HepG2 (cell line): ENCODE measurements at regions not wholly inside any gene's neighbourhood (a gene's known extent, or its start where the extent isn't known, plus 50 kb on each side); places are given as distances from the start of the nearest gene placed in this dataset.
A peak's percentile ranks its signal among the peaks of the same experiment; 100 is the strongest.

ENCODE experiments used
- ELF1 ChIP-seq: sonication (generic); formaldehyde crosslinking; IDR thresholded peaks from 2 replicates; pipeline ENCODE4 v1.4.0; 2020; ENCODE audit warnings: missing genetic modification reagents
- FOXP4 ChIP-seq: sonication (generic); formaldehyde crosslinking; IDR thresholded peaks from 2 replicates; pipeline ENCODE4 v1.4.0; 2020; ENCODE audit warnings: missing genetic modification reagents
- HNRNPH1 ChIP-seq: fragments of 200-400 bp; formaldehyde crosslinking; optimal IDR thresholded peaks from 2 replicates; pipeline ENCODE3; 2017; ENCODE audit warnings: mild to moderate bottlenecking, low read depth, low read length
- MAF1 ChIP-seq: sonication (generic); formaldehyde crosslinking; IDR thresholded peaks from 2 replicates; pipeline ENCODE4 v1.5.0; 2020; ENCODE audit warnings: missing genetic modification reagents, borderline replicate concordance
- MAFK ChIP-seq, 2 experiments: IDR thresholded peaks in 1 of 2; conservative IDR thresholded peaks in 1 of 2; 2 replicates each; pipeline ENCODE4 v1.6.1; 2011; ENCODE audit warnings: improper control_type of control experiment in 2 of 2, low read length in 2 of 2
- MBD4 ChIP-seq: IDR thresholded peaks from 2 replicates; pipeline ENCODE4 v1.6.1; 2012; ENCODE audit warnings: low read length, inconsistent platforms, borderline replicate concordance
- NFE2 ChIP-seq: sonication (generic); formaldehyde crosslinking; IDR thresholded peaks from 2 replicates; pipeline ENCODE4 v1.4.0; 2020; ENCODE audit warnings: missing genetic modification reagents
- NFKBIZ ChIP-seq: IDR thresholded peaks from 2 replicates; pipeline ENCODE4 v1.6.1; 2018; ENCODE audit warnings: missing genetic modification reagents, missing compliant biosample characterization
- PATZ1 ChIP-seq: sonication (generic); formaldehyde crosslinking; IDR thresholded peaks from 2 replicates; pipeline ENCODE4 v1.4.0; 2020; ENCODE audit warnings: missing genetic modification reagents
- PHF5A ChIP-seq: IDR thresholded peaks from one replicate; pipeline ENCODE4 v1.6.1; 2018; ENCODE audit warnings: low read depth, missing genetic modification reagents; ENCODE audit not compliant: unreplicated experiment
- REST ChIP-seq, 2 experiments: IDR thresholded peaks; 2 replicates each; pipeline ENCODE4 v1.6.1; 2011 to 2012; ENCODE audit warnings: low read length in 2 of 2, borderline replicate concordance in 1 of 2, low read depth in 1 of 2, mild to moderate bottlenecking in 1 of 2, moderate library complexity in 1 of 2
- TIGD3 ChIP-seq: sonication (generic); formaldehyde crosslinking; IDR thresholded peaks from 2 replicates; pipeline ENCODE4 v1.5.1; 2020; ENCODE audit warnings: mild to moderate bottlenecking, missing genetic modification reagents, borderline replicate concordance
- ZBTB7A ChIP-seq: sonication (generic); formaldehyde crosslinking; IDR thresholded peaks from 2 replicates; pipeline ENCODE4 v1.8.0; 2022; ENCODE audit warnings: mild to moderate bottlenecking, missing genetic modification reagents
- ZFX ChIP-seq: sonication (generic); formaldehyde crosslinking; IDR thresholded peaks from 2 replicates; pipeline ENCODE4 v1.4.0; 2020; ENCODE audit warnings: mild to moderate bottlenecking, low read depth, missing genetic modification reagents, moderate library complexity
- ZNF282 ChIP-seq: fragments of 450-650 bp; IDR thresholded peaks from 2 replicates; pipeline ENCODE4 v1.6.1; 2018; ENCODE audit not compliant: partially characterized antibody
- ZNF335 ChIP-seq: sonication (generic); formaldehyde crosslinking; IDR thresholded peaks from 2 replicates; pipeline ENCODE4 v1.4.0; 2020; ENCODE audit warnings: missing genetic modification reagents
- ZNF788 ChIP-seq: sonication (generic); formaldehyde crosslinking; IDR thresholded peaks from 2 replicates; pipeline ENCODE4 v1.5.0; 2020; ENCODE audit warnings: mild to moderate bottlenecking, missing genetic modification reagents, borderline replicate concordance
- ZSCAN31 ChIP-seq: sonication (generic); formaldehyde crosslinking; IDR thresholded peaks from 2 replicates; pipeline ENCODE4 v1.5.0; 2020; ENCODE audit warnings: low read depth, mild to moderate bottlenecking, missing genetic modification reagents

GRCh38 chr2:16090650-16091575 is 150.6 kb downstream of the MYCN start (continued):
- peak; percentile 42 for TF ChIP-seq ZFX (CRISPR knock-in tag)
- no peak for TF ChIP-seq ZNF282
- TF ChIP-seq REST (IDR thresholded peaks at IDR 0.05; ENCODE audit: borderline replicate concordance in 1 of 2, low read depth in 1 of 2, low read length in 2 of 2) = no peak
- TF ChIP-seq PHF5A (CRISPR knock-in tag) = no peak
- TF ChIP-seq ELF1 = peak; percentile 80
- TF ChIP-seq PATZ1 = peak; percentile 46; the same call in 1 of the 2 replicates
- 0 out of 2 replicates have a peak, but pooled peaks have one; percentile 22 for TF ChIP-seq ZNF788 (CRISPR knock-in tag)
- no peak for TF ChIP-seq MAFK (conservative IDR thresholded peaks at IDR 0.05 in 1 of 2, IDR thresholded peaks at IDR 0.05 in 1 of 2; ENCODE audit: low read length in 2 of 2)
- TF ChIP-seq ZNF335 (CRISPR knock-in tag) = no peak
- no peak for TF ChIP-seq HNRNPH1
- TF ChIP-seq FOXP4 = no peak
- TF ChIP-seq MBD4 = no peak
- no peak for TF ChIP-seq TIGD3 (CRISPR knock-in tag)
- no peak for TF ChIP-seq ZSCAN31 (CRISPR knock-in tag)
- TF ChIP-seq ZBTB7A = 0 out of 2 replicates have a peak, but pooled peaks have one; percentile 31
- no peak for TF ChIP-seq NFKBIZ (CRISPR knock-in tag)
- no peak for TF ChIP-seq NFE2 (CRISPR knock-in tag)
- TF ChIP-seq MAF1 = no peak
